Neutrophil (primary cell): ENCODE measurements at regions not wholly inside any gene's neighbourhood (a gene's known extent, or its start where the extent isn't known, plus 50 kb on each side); places are given as distances from the start of the nearest gene placed in this dataset.

Experiments
- H3K27ac ChIP-seq: fragments of 200-600 bp; sonication (generic); 2 replicates; pipeline ENCODE4 v1.5.1; 2016; ENCODE audit warnings: mild to moderate bottlenecking, moderate library complexity
- H3K27me3 ChIP-seq: fragments of 200-600 bp; sonication (generic); 2 replicates; pipeline ENCODE4 v1.6.0; 2016; ENCODE audit warnings: mild to moderate bottlenecking
- H3K36me3 ChIP-seq: fragments of 200-600 bp; sonication (generic); 2 replicates; pipeline ENCODE4 v1.5.1; 2017
- H3K4me1 ChIP-seq, 2 experiments: fragments of 200-600 bp in 1 of 2; sonication (generic) in 1 of 2; 1 replicate in 1 of 2; 2 replicates in 1 of 2; pipeline versions ENCODE4 v1.5.1 to v1.6.1; 2013 to 2016; ENCODE audit warnings: low read depth in 1 of 2, low read length in 1 of 2, mild to moderate bottlenecking in 1 of 2, moderate library complexity in 1 of 2; ENCODE audit not compliant: control insufficient read depth in 1 of 2, insufficient read depth in 1 of 2
- H3K4me3 ChIP-seq, 2 experiments: fragments of 200-600 bp in 1 of 2; sonication (generic) in 1 of 2; 1 replicate in 1 of 2; 2 replicates in 1 of 2; pipeline ENCODE4 v1.5.1; 2013 to 2016; ENCODE audit warnings: low read depth in 1 of 2, low read length in 1 of 2, mild to moderate bottlenecking in 1 of 2, moderate library complexity in 1 of 2
- H3K9me3 ChIP-seq: fragments of 200-600 bp; sonication (generic); 2 replicates; pipeline ENCODE4 v1.5.1; 2016
- CTCF ChIP-seq: fragments of 200-600 bp; sonication (generic); IDR thresholded peaks from 2 replicates; pipeline ENCODE4 v1.5.1; 2016; ENCODE audit warnings: antibody characterized with exemption

DNA sequence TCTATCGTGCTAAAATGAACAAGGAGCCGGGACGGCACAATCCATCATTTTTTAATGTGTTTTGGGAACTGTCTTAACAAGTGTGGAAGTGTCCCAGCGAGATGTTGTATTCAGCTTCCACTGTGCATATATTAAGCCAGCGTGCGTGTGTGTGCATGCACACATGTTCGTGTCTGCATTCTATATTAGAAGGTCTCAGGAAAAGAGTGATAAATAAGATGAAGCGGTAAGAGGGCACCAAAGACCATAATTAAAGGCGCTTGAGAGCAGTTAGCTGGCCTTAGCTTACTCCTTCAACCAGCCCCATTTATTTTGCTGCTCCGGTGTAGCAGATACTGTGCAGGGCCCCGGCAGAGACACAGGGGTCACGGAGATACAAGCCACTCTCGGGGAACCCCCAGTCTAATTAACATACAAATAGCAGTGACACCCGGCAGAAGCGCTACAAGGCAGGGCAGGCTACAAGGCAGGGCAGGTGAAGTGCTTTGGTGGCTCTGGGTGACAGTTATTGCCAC, 206.5 kb upstream of the RREB1 start:
- Histone ChIP-seq H3K4me1 (peaks cover 11 to 12% of the 10 kb centered on the region in 2 experiments), H3K27me3 (no peaks in the 10 kb centered on the region), H3K27ac (no peak overlapping the region), H3K36me3 (no peaks in the 10 kb centered on the region), H3K9me3 (no peaks in the 10 kb centered on the region), H3K4me3 (no peak overlapping the region)
- no peak for TF ChIP-seq CTCF

DNA sequence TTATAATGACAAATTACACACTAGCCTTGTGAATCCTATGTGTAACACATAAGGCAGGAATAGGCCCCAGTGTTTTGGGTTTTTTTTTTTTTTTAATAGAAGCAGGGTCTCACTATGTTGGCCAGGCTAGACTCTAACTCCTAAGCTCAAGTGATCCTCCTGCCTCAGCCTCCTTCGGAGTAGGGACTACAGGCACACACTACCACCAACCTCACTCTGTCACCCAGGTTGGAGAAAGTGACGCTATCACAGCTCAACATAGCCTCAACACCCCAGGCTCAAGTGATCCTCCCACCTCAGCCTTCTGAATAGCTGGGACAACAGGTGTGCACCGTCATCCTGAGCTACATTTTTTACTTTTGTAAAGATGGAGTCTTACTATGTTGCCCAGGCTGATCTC, 205.8 kb upstream of the RREB1 start:
- no peak overlapping the region for H3K4me3 ChIP-seq
- H3K27me3 ChIP-seq, result no peaks in the 10 kb centered on the region
- no peaks in the 10 kb centered on the region for H3K36me3 ChIP-seq
- peaks cover 11 to 12% of the 10 kb centered on the region in 2 experiments for H3K4me1 ChIP-seq
- H3K27ac ChIP-seq, result no peak overlapping the region
- TF ChIP-seq CTCF, result no peak
- no peaks in the 10 kb centered on the region for H3K9me3 ChIP-seq

- no peak overlapping the region for H3K4me3 ChIP-seq
- H3K27ac ChIP-seq, result no peak overlapping the region
- TF ChIP-seq CTCF, result no peak
- peaks cover under 1 to 2% of the 10 kb centered on the region in 2 experiments for H3K4me1 ChIP-seq
- no peaks in the 10 kb centered on the region for H3K36me3 ChIP-seq
- no peaks in the 10 kb centered on the region for H3K27me3 ChIP-seq
- no peaks in the 10 kb centered on the region for H3K9me3 ChIP-seq
Measured at GRCh38 chr6:6905961-6906518, 201.7 kb upstream of the RREB1 start.

DNA sequence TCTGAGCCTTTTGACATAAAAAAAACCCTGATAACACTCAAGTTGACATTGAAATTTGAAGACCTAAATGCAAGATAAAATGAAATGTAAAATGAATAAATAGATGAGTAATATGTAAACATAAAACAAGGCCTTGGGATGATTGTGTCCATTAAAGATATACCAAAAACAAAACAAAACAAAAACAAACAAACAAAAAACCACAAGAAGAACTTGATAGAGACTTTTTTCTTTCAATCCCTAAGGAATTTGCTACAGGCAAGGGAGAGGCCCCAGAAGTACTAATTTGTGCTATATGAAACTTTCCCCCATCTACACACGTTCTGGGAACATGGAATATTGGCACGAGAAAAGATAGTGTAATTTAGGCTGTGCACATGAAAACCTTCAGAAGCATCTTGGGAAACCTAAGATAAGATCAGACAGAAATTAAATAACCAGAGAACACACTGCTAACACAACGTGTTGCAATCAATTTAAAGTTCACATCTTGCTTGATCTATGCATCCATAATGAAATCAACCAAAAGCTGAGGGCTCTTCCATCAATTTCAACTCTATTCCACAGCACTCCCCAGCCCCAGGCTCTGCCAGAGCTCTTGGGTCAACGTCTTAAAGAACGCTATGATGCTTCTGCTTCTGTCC, 201.1 kb upstream of the RREB1 start:
- no peaks in the 10 kb centered on the region for H3K27me3 ChIP-seq
- TF ChIP-seq CTCF, result no peak
- H3K27ac ChIP-seq, result no peak overlapping the region
- no peak overlapping the region for H3K4me3 ChIP-seq
- no peaks in the 10 kb centered on the region for H3K9me3 ChIP-seq
- H3K36me3 ChIP-seq, result no peaks in the 10 kb centered on the region
- no peaks in the 10 kb centered on the region for H3K4me1 ChIP-seq

GRCh38 chr6:6907286-6907685, 200.5 kb upstream of the RREB1 start:
- H3K9me3 ChIP-seq, result no peaks in the 10 kb centered on the region
- H3K4me3 ChIP-seq, result no peak overlapping the region
- no peaks in the 10 kb centered on the region for H3K27me3 ChIP-seq
- no peaks in the 10 kb centered on the region for H3K36me3 ChIP-seq
- H3K27ac ChIP-seq, result no peak overlapping the region
- H3K4me1 ChIP-seq, result no peaks in the 10 kb centered on the region
- TF ChIP-seq CTCF, result no peak
